ENCODE measurements at regions not wholly inside any gene's neighbourhood (a gene's known extent, or its start where the extent isn't known, plus 50 kb on each side); places are given as distances from the start of the nearest gene placed in this dataset.

DNA sequence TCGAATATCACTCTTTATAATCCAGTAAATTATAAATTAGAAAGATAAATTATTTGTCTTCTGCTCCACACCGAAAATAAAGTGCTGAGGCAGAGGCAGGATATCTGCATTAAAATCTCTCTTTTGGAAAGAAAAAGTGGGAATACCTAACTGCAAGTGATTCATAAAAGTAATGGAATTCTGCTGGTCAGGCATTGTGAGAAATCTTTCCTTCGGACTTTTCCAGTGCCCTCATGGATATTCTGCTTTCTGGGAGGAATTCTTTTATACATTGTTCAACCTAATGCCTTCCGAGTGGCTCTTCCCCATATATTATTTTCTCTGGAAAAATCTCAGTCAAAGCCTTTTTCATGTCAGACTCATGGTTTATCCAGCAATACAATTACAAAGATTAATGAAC lies 158.3 kb upstream of the RNPC3 start:
- DNase-seq: no peak
- no peaks in the 10 kb centered on the region for H3K36me3 ChIP-seq (ENCODE audit: control insufficient read depth in 3 of 3, insufficient read depth in 2 of 3, low read depth in 1 of 3, low read length in 3 of 3)
- 69 to 77% (median 72%) methylated on average over 4 of the region's 4 CpGs for WGBS, 3 donors
- FAIRE-seq: no peak
- no peaks in the 10 kb centered on the region for H3K27me3 ChIP-seq (ENCODE audit: control insufficient read depth in 3 of 3, insufficient read depth in 3 of 3, low read length in 3 of 3)
- H3K27ac ChIP-seq (ENCODE audit: low read depth in 1 of 3, low read length in 2 of 3): no peak overlapping the region
- no peak overlapping the region for H3K4me3 ChIP-seq (ENCODE audit: low read depth in 1 of 3, low read length in 3 of 3)
- no peaks in the 10 kb centered on the region for H3K9me3 ChIP-seq (ENCODE audit: control insufficient read depth in 2 of 2, insufficient read depth in 1 of 2, low read depth in 1 of 2, low read length in 1 of 2)
- H3K4me1 ChIP-seq (ENCODE audit: control insufficient read depth in 3 of 3, insufficient read depth in 2 of 3, low read depth in 1 of 3, low read length in 2 of 3): no peaks in the 10 kb centered on the region

DNA sequence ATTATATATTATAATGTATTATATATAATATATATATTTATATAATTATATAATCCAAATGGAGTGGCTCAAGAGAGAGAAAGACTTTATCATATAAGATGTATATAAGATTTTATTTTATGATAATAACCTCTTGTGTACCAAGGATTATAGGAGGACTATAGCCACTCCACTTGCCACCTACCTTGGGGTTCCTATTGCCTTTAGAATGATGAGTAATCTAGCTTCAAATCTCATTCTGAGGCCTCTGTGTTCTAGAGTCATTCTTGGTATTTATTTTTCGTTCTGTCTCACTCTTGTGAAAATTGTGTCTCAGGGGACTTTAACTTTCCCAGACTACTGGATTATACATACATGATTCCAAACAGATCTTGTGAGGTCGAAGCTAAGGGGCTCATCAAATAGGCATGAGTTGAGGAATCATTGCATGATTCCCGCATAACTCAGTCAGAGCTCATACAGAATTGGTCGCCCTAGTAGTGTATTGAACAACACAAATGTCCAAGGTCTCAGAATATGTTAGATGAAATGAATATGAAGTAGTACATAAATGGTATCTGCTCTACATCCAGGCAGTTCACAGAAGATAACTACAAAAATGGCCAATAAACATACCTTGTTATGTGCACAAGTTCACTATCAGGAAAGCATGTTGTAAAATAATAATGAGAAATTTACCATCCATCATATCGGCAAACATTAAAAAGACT lies 159.5 kb upstream of the RNPC3 start:
- no peaks in the 10 kb centered on the region for H3K36me3 ChIP-seq (ENCODE audit: control insufficient read depth in 3 of 3, insufficient read depth in 2 of 3, low read depth in 1 of 3, low read length in 3 of 3)
- DNase-seq: no peak
- H3K27ac ChIP-seq (ENCODE audit: low read depth in 1 of 3, low read length in 2 of 3): no peak overlapping the region
- H3K9me3 ChIP-seq (ENCODE audit: control insufficient read depth in 2 of 2, insufficient read depth in 1 of 2, low read depth in 1 of 2, low read length in 1 of 2): no peaks in the 10 kb centered on the region
- H3K27me3 ChIP-seq (ENCODE audit: control insufficient read depth in 3 of 3, insufficient read depth in 3 of 3, low read length in 3 of 3): no peaks in the 10 kb centered on the region
- no peak overlapping the region for H3K4me3 ChIP-seq (ENCODE audit: low read depth in 1 of 3, low read length in 3 of 3)
- no peak for FAIRE-seq
- 86 to 90% (median 87%) methylated on average over 5 of the region's 5 CpGs for WGBS, 3 donors
- H3K4me1 ChIP-seq (ENCODE audit: control insufficient read depth in 3 of 3, insufficient read depth in 2 of 3, low read depth in 1 of 3, low read length in 2 of 3): no peaks in the 10 kb centered on the region

DNA sequence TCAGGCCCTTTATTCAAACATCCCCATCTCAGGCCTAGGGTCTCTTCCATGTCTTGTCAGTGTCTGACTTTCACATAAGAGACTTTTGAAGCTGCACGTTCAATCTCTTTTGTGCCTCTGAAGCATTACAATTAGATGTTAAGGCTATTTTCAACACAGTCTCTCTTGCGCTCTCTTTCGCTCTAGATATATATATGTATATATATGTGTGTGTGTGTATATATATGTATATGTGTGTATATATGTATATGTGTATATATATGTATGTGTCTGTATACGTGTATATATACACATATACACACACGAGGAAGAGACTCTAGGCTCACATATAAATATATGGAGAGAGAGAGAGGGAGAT lies 162.5 kb upstream of the RNPC3 start:
- 90 to 94% (median 93%) methylated on average over 5 of the region's 5 CpGs for WGBS, 3 donors
- H3K9me3 ChIP-seq (ENCODE audit: control insufficient read depth in 2 of 2, insufficient read depth in 1 of 2, low read depth in 1 of 2, low read length in 1 of 2): no peaks in the 10 kb centered on the region
- no peaks in the 10 kb centered on the region for H3K36me3 ChIP-seq (ENCODE audit: control insufficient read depth in 3 of 3, insufficient read depth in 2 of 3, low read depth in 1 of 3, low read length in 3 of 3)
- no peak overlapping the region for H3K27ac ChIP-seq (ENCODE audit: low read depth in 1 of 3, low read length in 2 of 3)
- no peak for FAIRE-seq
- no peak for DNase-seq
- H3K27me3 ChIP-seq (ENCODE audit: control insufficient read depth in 3 of 3, insufficient read depth in 3 of 3, low read length in 3 of 3): no peaks in the 10 kb centered on the region
- H3K4me3 ChIP-seq (ENCODE audit: low read depth in 1 of 3, low read length in 3 of 3): no peak overlapping the region
- no peaks in the 10 kb centered on the region for H3K4me1 ChIP-seq (ENCODE audit: control insufficient read depth in 3 of 3, insufficient read depth in 2 of 3, low read depth in 1 of 3, low read length in 2 of 3)

DNA sequence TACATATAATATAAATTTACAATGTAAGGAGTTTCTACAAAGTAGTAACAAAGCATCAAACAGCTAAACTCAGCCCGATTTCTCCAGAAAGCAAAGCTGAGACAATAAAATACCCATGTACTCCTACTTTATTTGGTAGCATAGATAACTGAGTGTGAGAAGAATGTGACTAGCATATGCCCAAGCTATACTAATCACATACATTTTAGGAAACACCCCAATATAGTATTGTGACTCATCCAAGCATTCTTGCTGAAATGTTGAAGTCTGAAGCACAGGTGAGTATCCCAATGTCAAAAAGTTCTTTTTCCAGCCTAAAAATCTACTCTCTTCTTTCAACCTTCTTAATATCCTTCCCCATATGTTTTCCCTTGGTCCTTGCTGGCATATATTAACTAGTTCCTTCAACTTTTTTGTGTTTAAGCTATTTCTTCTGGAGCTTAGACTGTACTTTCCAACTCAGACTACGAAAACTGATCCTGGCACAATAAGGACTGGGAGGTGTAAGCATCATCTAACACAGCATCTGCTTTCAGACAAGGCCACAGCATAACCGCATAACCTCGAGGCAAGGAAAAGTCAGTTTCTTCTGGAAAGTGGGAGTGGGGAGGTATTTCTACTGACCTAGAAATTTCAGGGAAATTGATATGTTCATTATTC lies 163.0 kb upstream of the RNPC3 start:
- Histone ChIP-seq H3K27ac (ENCODE audit: low read depth in 1 of 3, low read length in 2 of 3) (no peak overlapping the region), H3K27me3 (ENCODE audit: control insufficient read depth in 3 of 3, insufficient read depth in 3 of 3, low read length in 3 of 3) (no peaks in the 10 kb centered on the region), H3K9me3 (ENCODE audit: control insufficient read depth in 2 of 2, insufficient read depth in 1 of 2, low read depth in 1 of 2, low read length in 1 of 2) (no peaks in the 10 kb centered on the region), H3K4me1 (ENCODE audit: control insufficient read depth in 3 of 3, insufficient read depth in 2 of 3, low read depth in 1 of 3, low read length in 2 of 3) (no peaks in the 10 kb centered on the region), H3K36me3 (ENCODE audit: control insufficient read depth in 3 of 3, insufficient read depth in 2 of 3, low read depth in 1 of 3, low read length in 3 of 3) (no peaks in the 10 kb centered on the region), H3K4me3 (ENCODE audit: low read depth in 1 of 3, low read length in 3 of 3) (no peak overlapping the region)
- 87 to 89% (median 88%) methylated on average over 4 of the region's 4 CpGs for WGBS, 3 donors
- DNase-seq (no peak), FAIRE-seq (no peak)

DNA sequence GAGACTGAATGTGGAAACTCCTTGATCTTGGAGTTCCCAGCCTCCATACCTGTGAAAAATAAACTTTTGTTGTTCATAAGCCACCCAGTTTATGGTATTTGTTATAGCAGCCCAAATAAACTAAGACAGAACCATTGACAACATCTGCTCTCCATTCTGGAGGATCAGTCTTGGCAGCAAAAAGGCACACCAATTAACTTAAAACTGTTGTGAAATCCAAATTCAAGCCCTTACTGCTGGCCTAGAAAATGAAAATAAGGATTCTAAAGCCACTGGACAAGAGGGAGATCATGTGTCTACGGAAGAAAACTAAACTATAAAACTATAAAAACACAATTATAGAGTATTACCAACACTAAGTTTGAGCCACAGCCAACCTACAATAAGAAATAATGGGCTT lies 172.1 kb upstream of the RNPC3 start:
- 64 to 71% (median 64%) methylated on average over 1 of the region's 1 CpG for WGBS, 3 donors
- no peaks in the 10 kb centered on the region for H3K4me1 ChIP-seq (ENCODE audit: control insufficient read depth in 3 of 3, insufficient read depth in 2 of 3, low read depth in 1 of 3, low read length in 2 of 3)
- H3K4me3 ChIP-seq (ENCODE audit: low read depth in 1 of 3, low read length in 3 of 3): no peak overlapping the region
- no peaks in the 10 kb centered on the region for H3K27me3 ChIP-seq (ENCODE audit: control insufficient read depth in 3 of 3, insufficient read depth in 3 of 3, low read length in 3 of 3)
- DNase-seq (no peak), FAIRE-seq (no peak)
- H3K27ac ChIP-seq (ENCODE audit: low read depth in 1 of 3, low read length in 2 of 3): no peak overlapping the region
- no peaks in the 10 kb centered on the region for H3K9me3 ChIP-seq (ENCODE audit: control insufficient read depth in 2 of 2, insufficient read depth in 1 of 2, low read depth in 1 of 2, low read length in 1 of 2)
- no peaks in the 10 kb centered on the region for H3K36me3 ChIP-seq (ENCODE audit: control insufficient read depth in 3 of 3, insufficient read depth in 2 of 3, low read depth in 1 of 3, low read length in 3 of 3)

DNA sequence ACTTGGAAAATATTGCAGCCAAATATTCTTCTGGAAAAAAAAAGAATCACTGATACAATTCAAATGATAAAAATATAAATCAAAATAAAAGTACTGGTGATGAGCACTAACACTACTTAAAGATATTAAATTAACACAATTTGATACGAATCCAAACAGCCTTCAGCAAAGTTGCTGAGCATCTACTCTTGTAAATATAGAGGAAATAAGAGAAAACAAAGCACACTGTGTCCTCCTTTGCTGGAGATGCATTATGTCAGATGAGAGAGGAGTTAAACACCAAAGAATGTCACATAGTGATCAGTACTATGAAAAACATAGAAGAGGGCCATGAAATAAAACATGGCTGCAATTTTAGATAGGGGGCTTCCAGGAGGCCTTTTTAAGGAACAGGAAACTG lies 177.4 kb upstream of the RNPC3 start:
- 44 to 61% (median 54%) methylated on average over 1 of the region's 1 CpG for WGBS, 3 donors
- no peaks in the 10 kb centered on the region for H3K36me3 ChIP-seq (ENCODE audit: control insufficient read depth in 3 of 3, insufficient read depth in 2 of 3, low read depth in 1 of 3, low read length in 3 of 3)
- DNase-seq (no peak), FAIRE-seq (no peak)
- no peak overlapping the region for H3K27ac ChIP-seq (ENCODE audit: low read depth in 1 of 3, low read length in 2 of 3)
- no peaks in the 10 kb centered on the region for H3K27me3 ChIP-seq (ENCODE audit: control insufficient read depth in 3 of 3, insufficient read depth in 3 of 3, low read length in 3 of 3)
- H3K4me1 ChIP-seq (ENCODE audit: control insufficient read depth in 3 of 3, insufficient read depth in 2 of 3, low read depth in 1 of 3, low read length in 2 of 3): no peaks in the 10 kb centered on the region
- no peaks in the 10 kb centered on the region for H3K9me3 ChIP-seq (ENCODE audit: control insufficient read depth in 2 of 2, insufficient read depth in 1 of 2, low read depth in 1 of 2, low read length in 1 of 2)
- H3K4me3 ChIP-seq (ENCODE audit: low read depth in 1 of 3, low read length in 3 of 3): no peak overlapping the region

DNA sequence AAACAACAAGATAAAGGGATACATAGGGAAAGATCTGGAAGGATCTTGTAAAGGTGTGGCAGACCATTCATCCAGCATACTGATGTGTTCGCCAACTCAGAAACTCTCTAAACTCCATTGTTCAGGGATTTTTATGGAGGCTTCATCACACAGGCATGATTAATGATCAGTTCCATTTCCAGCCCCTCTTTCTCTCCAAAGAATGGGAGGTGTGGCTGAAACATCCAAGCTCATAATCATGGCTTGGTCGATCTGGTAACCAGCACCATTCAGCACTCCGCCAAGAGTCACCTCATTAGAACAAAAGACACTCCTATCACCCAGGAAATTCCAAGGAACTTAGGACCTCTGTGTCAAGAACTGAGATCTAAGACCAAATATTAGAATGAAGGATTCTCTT lies 180.6 kb upstream of the RNPC3 start:
- H3K4me1 ChIP-seq (ENCODE audit: control insufficient read depth in 3 of 3, insufficient read depth in 2 of 3, low read depth in 1 of 3, low read length in 2 of 3): no peaks in the 10 kb centered on the region
- 69 to 79% (median 79%) methylated on average over 3 of the region's 3 CpGs for WGBS, 3 donors
- DNase-seq (no peak), FAIRE-seq (no peak)
- H3K27me3 ChIP-seq (ENCODE audit: control insufficient read depth in 3 of 3, insufficient read depth in 3 of 3, low read length in 3 of 3): no peaks in the 10 kb centered on the region
- no peaks in the 10 kb centered on the region for H3K9me3 ChIP-seq (ENCODE audit: control insufficient read depth in 2 of 2, insufficient read depth in 1 of 2, low read depth in 1 of 2, low read length in 1 of 2)
- no peak overlapping the region for H3K4me3 ChIP-seq (ENCODE audit: low read depth in 1 of 3, low read length in 3 of 3)
- H3K36me3 ChIP-seq (ENCODE audit: control insufficient read depth in 3 of 3, insufficient read depth in 2 of 3, low read depth in 1 of 3, low read length in 3 of 3): no peaks in the 10 kb centered on the region
- no peak overlapping the region for H3K27ac ChIP-seq (ENCODE audit: low read depth in 1 of 3, low read length in 2 of 3)

DNA sequence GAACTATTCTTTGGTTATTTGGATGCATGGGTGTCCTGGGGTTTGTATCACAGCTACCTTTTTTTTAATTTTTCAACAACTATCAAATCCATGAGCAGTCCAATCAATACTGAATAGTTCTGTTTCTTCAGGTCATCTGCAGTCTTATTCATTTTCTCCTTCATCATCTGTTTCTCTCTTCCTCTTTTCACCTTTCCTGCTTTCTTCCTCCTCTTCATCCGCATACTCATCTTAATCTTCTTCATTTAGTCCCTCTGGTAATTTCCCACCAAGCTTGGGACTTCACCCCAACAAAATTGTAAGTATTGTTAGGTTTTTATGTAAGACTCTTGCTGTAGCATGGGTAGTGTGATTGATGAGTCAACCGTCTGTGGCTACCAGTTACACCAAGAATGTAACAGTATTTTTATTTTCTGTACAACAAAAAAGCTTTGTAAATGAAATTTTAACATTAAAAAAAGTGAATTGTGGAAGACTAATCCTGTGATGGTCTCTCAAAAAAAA lies 184.1 kb upstream of the RNPC3 start:
- Histone ChIP-seq H3K4me3 (ENCODE audit: low read depth in 1 of 3, low read length in 3 of 3) (no peak overlapping the region), H3K27me3 (ENCODE audit: control insufficient read depth in 3 of 3, insufficient read depth in 3 of 3, low read length in 3 of 3) (no peaks in the 10 kb centered on the region), H3K27ac (ENCODE audit: low read depth in 1 of 3, low read length in 2 of 3) (no peak overlapping the region), H3K36me3 (ENCODE audit: control insufficient read depth in 3 of 3, insufficient read depth in 2 of 3, low read depth in 1 of 3, low read length in 3 of 3) (no peaks in the 10 kb centered on the region), H3K9me3 (ENCODE audit: control insufficient read depth in 2 of 2, insufficient read depth in 1 of 2, low read depth in 1 of 2, low read length in 1 of 2) (no peaks in the 10 kb centered on the region), H3K4me1 (ENCODE audit: control insufficient read depth in 3 of 3, insufficient read depth in 2 of 3, low read depth in 1 of 3, low read length in 2 of 3) (no peaks in the 10 kb centered on the region)
- DNase-seq: no peak
- WGBS, 3 donors: 86 to 92% (median 90%) methylated on average over 2 of the region's 2 CpGs
- no peak for FAIRE-seq

DNA sequence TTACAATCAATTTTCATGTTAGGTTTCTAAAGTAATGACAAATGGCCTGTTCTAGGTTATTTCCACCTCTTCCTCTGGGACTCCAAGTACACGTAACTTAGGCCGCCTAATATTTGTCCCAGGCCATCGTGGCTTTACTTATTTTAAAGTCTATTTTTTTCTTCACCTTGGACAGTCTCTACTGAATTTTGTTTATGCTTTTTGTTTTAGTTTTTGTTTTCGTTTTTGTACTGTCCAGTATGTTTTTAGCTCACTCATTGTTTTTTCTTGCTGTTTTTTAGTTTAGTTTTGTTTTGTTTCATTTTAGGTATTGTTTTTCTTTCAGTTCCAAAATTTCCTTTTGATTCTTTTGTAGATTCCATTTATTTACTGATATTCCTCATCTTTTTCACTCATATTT lies 187.7 kb upstream of the RNPC3 start:
- 69 to 77% (median 72%) methylated on average over 4 of the region's 4 CpGs for WGBS, 3 donors
- Histone ChIP-seq H3K9me3 (ENCODE audit: control insufficient read depth in 2 of 2, insufficient read depth in 1 of 2, low read depth in 1 of 2, low read length in 1 of 2) (no peaks in the 10 kb centered on the region), H3K4me3 (ENCODE audit: low read depth in 1 of 3, low read length in 3 of 3) (no peak overlapping the region), H3K27me3 (ENCODE audit: control insufficient read depth in 3 of 3, insufficient read depth in 3 of 3, low read length in 3 of 3) (no peaks in the 10 kb centered on the region), H3K36me3 (ENCODE audit: control insufficient read depth in 3 of 3, insufficient read depth in 2 of 3, low read depth in 1 of 3, low read length in 3 of 3) (no peaks in the 10 kb centered on the region), H3K27ac (ENCODE audit: low read depth in 1 of 3, low read length in 2 of 3) (no peak overlapping the region), H3K4me1 (ENCODE audit: control insufficient read depth in 3 of 3, insufficient read depth in 2 of 3, low read depth in 1 of 3, low read length in 2 of 3) (no peaks in the 10 kb centered on the region)
- DNase-seq (no peak), FAIRE-seq (no peak)
